GM04503 (cell line): ENCODE measurements at regions not wholly inside any gene's neighbourhood (a gene's known extent, or its start where the extent isn't known, plus 50 kb on each side); places are given as distances from the start of the nearest gene placed in this dataset.
"Not testable (repeated sequence)": the region's sequence is repeated elsewhere in the genome, so short reads cannot be mapped to it uniquely, and the experiment has no call there.

ENCODE experiments used
- DNase-seq: peaks from one replicate; pipeline ENCODE4 v3.0.0-alpha.2; 2012; ENCODE audit warnings: low read depth

DNA sequence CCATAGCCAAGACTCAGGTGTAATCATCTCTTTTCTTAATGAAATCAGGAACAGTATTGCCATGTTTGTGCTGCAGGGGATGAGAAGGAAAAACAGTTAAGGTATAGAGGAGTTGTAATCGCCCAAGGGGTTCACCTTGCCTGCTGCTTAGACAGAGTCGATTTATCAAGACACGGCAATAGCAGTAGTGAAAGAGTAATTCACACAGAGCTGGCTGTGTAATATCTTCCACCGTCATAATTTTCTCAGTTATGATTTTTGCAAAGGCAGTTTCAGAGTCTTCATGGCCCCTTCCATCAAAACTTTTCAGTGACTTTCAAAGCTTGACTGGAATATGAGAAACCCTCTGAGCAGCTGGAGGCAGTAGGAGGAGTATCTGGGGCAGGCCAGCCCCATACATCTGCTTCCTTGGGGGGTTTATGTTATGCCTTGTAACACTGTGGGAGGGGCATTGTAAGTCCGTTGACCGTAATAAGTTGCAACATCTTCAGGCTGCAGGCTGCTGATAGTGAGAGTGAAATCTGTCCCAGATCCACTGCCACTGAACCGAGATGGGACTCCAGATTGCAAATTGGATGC lies 605.4 kb downstream of the RPIA start:
- DNase-seq, result not testable (repeated sequence)

DNA sequence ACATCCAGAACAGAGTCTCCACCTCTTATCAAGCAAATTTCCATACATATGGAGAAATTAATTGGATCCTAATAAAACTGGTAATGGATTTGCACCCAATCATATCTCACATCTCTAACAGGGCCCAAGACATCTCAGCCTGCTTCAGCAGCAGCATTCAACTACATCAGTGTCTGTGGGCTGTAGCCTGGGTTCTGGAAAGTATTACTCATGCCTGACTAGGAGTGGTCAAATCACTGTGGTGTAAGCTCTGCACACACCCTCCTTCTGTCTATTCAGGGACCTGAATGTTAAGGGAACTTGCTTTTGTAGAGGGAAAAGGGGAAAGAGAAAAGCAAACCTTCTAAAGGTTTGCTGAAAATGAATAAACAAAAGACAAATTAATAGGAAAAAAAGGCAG lies 607.7 kb downstream of the RPIA start:
- DNase-seq, result not testable (repeated sequence)

DNA sequence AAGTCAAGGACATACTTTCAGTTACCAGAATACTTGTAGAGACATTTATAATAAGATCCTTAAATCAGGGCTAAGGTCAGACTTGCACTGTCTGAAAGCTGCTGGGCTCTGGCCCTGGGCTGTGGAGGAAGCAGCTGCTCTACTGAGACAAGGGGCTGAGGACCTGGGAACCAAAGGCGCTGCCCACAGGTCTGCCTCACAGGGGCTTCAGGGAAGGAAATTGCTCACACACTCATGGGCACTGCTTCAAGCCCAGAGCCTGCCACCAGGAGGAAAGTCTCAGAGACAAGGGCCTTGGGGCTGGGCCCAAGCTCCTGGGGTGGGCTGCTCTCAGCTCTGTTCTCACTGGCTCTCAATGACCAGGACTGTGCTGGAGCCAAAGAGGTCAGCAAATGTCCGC lies 614.1 kb downstream of the RPIA start:
- not testable (repeated sequence) for DNase-seq

DNA sequence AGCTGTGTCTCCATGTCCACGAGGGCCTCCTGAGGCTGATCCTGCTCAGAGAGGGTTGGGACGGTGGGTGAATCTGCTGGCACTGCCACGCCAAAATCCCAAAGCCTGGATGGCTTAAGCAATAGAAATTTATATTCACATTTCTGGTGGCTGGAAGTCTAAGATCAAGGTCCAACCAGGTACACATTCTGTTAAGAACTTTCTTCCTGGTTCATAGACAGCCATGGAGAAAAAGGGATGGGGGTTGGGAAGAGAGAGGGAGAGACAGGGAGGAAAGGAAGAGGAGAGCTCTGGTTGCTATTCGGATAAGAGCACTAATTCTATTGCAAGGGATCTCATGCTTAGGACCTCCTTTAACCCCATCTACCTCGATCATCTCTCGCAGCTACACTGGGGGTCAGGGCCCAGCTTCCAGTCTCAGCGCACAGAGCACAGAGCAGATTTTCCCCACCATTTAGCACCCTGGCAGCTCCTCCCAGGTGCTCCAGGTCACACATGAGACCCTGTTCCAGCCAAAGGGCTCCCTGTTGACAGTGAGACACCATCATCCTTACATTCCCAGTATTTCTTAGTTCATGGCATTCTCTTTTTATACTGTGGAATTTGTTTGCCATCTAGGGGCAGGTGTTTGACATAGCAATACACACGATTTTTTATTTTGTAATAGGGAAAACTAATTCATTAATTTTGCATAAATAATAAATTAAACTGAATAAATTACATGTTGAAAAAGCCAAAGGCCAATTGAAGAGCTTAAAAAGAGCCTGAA lies 615.6 kb downstream of the RPIA start:
- not testable (repeated sequence) for DNase-seq

DNA sequence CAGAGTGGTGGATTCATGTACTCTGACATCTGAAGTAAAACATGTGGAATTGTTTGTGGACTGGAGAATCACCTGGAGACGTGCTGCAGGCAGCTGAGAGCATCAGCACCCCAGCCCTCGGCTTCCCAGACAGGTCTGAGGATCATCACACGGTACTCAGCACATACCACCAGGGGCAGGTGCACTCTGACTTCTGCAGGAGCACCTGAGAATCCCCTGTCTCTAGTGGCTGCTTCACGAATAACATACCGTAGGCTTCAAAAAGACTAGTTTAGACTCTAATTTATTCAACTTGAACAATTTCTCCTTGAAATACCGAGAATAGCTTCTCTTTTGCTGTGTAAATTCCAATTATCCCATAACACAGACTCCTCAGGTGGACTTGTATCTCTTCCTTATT lies 627.5 kb downstream of the RPIA start:
- DNase-seq, result not testable (repeated sequence)

DNA sequence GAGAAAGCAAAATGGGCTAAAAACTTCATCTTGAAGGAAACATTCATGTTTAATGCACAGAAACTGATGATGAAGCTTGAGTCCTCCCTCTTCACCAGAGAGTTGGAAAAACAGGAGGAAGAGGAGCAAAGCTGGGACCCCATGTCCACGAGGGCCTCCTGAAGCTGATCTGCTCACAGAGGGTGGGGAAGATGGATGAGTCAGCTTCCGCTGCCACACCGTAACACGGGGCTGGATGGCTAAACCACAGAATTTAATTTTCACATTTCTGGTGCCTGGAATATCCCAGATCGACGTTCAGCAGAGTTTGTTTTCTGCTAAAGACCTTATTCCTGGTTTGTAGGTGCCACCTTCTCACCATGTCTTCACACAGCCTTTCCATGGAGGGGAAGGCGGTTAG lies 634.4 kb downstream of the RPIA start:
- not testable (repeated sequence) for DNase-seq

DNA sequence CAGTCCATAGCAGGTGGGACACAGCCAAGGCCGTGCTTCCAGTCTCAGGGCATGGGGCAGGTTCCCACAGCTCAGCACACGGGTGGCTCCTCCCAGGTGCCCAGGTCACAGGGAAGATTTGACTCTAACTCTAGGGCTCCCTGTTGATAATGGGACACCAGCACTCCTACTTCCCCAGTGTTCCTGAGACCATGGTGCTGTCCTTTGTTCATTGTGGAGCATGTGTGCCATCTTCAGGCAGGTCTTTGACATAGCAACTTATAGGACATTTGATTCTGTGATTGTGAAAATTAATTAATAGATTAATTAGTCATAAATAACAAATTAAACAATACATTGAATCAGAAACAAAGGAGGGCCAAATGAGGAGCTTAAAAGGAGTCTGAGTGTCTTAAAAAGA lies 635.0 kb downstream of the RPIA start:
- DNase-seq, result not testable (repeated sequence)

DNA sequence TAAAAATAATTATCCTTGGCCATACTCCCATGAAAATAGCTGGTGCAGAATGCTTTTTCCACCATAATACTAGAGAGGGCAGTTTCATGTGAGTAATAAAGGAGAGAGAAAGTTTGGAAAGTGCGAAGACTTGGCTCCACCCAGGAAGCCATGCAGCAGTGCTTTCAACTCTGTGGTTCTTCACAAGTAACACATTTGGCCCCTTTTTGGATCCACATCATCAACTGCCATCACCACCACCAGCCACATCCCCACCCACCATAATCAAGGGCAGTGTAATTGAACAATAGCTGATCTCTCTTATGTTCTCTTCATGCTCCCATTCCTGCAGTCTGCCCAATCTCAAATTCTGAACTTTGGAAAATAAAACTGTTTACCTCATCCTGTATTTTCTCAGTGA lies 637.3 kb downstream of the RPIA start:
- not testable (repeated sequence) for DNase-seq
